Spleen (tissue), 11 donors: ENCODE measurements at regions not wholly inside any gene's neighbourhood (a gene's known extent, or its start where the extent isn't known, plus 50 kb on each side); places are given as distances from the start of the nearest gene placed in this dataset.

Source experiments
- DNase-seq: peaks from one replicate; pipeline ENCODE4 v3.0.0-alpha.2; 2020
- H3K27ac ChIP-seq, 8 donors: fragments of 200-600 bp; sonication (generic) in 7 of 8; 1 replicate in 4 of 8; 2 replicates in 4 of 8; pipeline versions ENCODE4 v1.5.0 to v1.8.0; 2016 to 2021; ENCODE audit warnings: inconsistent platforms in 4 of 8, mild to moderate bottlenecking in 4 of 8, moderate library complexity in 1 of 8
- H3K27me3 ChIP-seq, 7 donors: fragments of 200-600 bp; sonication (generic) in 6 of 7; replicated peaks in 1 of 7; 1 replicate in 4 of 7; 2 replicates in 3 of 7; pipeline versions ENCODE4 v1.5.0 to v1.8.0; 2016 to 2021; ENCODE audit warnings: inconsistent platforms in 3 of 7, mild to moderate bottlenecking in 1 of 7
- H3K36me3 ChIP-seq, 6 donors: fragments of 200-600 bp; sonication (generic) in 5 of 6; 1 replicate in 4 of 6; 2 replicates in 2 of 6; pipeline versions ENCODE4 v1.5.0 to v1.8.0; 2016 to 2021; ENCODE audit warnings: inconsistent platforms in 2 of 6
- H3K4me1 ChIP-seq, 6 donors: fragments of 200-600 bp; sonication (generic) in 5 of 6; 1 replicate in 3 of 6; 2 replicates in 3 of 6; pipeline versions ENCODE4 v1.5.0 to v1.8.0; 2016 to 2021; ENCODE audit warnings: inconsistent platforms in 3 of 6
- H3K4me3 ChIP-seq, 8 donors: fragments of 200-600 bp; sonication (generic) in 7 of 8; 1 replicate in 4 of 8; 2 replicates in 4 of 8; pipeline versions ENCODE4 v1.5.0 to v1.8.0; 2016 to 2021; ENCODE audit warnings: inconsistent platforms in 4 of 8, mild to moderate bottlenecking in 4 of 8, moderate library complexity in 2 of 8
- H3K9me3 ChIP-seq, 8 donors: fragments of 200-600 bp; sonication (generic) in 7 of 8; 1 replicate in 4 of 8; 2 replicates in 4 of 8; pipeline versions ENCODE4 v1.5.0 to v1.8.0; 2016 to 2021; ENCODE audit warnings: inconsistent platforms in 4 of 8
- POLR2A ChIP-seq, 3 donors: fragments of 450-650 bp; IDR thresholded peaks; one replicate each; pipeline ENCODE4 v1.5.1; 2017; ENCODE audit warnings: antibody characterized with exemption in 3 of 3, mild to moderate bottlenecking in 1 of 3
- POLR2AphosphoS5 ChIP-seq, 3 donors: sonication (generic); formaldehyde crosslinking; IDR thresholded peaks; one replicate each; pipeline ENCODE4 v1.5.1; 2017; ENCODE audit warnings: antibody characterized with exemption in 3 of 3
- WGBS, 5 donors: extraction: QIAGEN DNeasy Blood & Tissue Kit in 3 of 5; methylation state at CpG; one replicate each; pipeline versions ENCODE4 v1.1.5 to v1.1.7; 2013 to 2018; 5-methylcytosine and 5-hydroxymethylcytosine counted together
- intact Hi-C: fragments of 100-400 bp; cut with DNase I; formaldehyde crosslinking; loops from one replicate; pipeline ENCODE4 v1.15.0; 2023; ENCODE audit warnings: low total_unique reads
- TF ChIP-seq, protein P1 (sequence below), 11 experiments: fragments of 200-600 bp in 7 of 11; fragments of 450-650 bp in 4 of 11; sonication (generic) in 4 of 11; IDR thresholded peaks in 8 of 11; conservative IDR thresholded peaks in 3 of 11; 1 replicate in 7 of 11; 2 replicates in 4 of 11; pipeline versions ENCODE4 v1.4.0 to v1.8.0; 2016 to 2021; ENCODE audit warnings: antibody characterized with exemption in 11 of 11, inconsistent platforms in 4 of 11, mild to moderate bottlenecking in 1 of 11
- donor health status: healthy with polysubstance abuse.
- donor health status: DM: no; HTN: no; CAD: no; lungs with moderate emphysema.
- donor health status: DM: no; HTN: no; CAD: no.
- donor health status: Bipolar disorder and iron deficiency.
- donor health status: healthy.
- donor health status: DM: no; HTN: no; CAD: no.
- donor health status: DM: yes; HTN: yes; CAD: no.

GRCh38 chr5:162543437-162543836 lies 475.9 kb downstream of the GABRG2 start:
- no peak overlapping the region for H3K4me3 ChIP-seq
- DNase-seq: no peak
- H3K27ac ChIP-seq: no peak overlapping the region
- TF ChIP-seq POLR2A (IDR thresholded peaks at IDR 0.05): no peak
- TF ChIP-seq POLR2AphosphoS5 (IDR thresholded peaks at IDR 0.05): no peak
- TF ChIP-seq, protein P1, sequence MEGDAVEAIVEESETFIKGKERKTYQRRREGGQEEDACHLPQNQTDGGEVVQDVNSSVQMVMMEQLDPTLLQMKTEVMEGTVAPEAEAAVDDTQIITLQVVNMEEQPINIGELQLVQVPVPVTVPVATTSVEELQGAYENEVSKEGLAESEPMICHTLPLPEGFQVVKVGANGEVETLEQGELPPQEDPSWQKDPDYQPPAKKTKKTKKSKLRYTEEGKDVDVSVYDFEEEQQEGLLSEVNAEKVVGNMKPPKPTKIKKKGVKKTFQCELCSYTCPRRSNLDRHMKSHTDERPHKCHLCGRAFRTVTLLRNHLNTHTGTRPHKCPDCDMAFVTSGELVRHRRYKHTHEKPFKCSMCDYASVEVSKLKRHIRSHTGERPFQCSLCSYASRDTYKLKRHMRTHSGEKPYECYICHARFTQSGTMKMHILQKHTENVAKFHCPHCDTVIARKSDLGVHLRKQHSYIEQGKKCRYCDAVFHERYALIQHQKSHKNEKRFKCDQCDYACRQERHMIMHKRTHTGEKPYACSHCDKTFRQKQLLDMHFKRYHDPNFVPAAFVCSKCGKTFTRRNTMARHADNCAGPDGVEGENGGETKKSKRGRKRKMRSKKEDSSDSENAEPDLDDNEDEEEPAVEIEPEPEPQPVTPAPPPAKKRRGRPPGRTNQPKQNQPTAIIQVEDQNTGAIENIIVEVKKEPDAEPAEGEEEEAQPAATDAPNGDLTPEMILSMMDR (IDR thresholded peaks at IDR 0.05 in 8 of 11, conservative IDR thresholded peaks at IDR 0.05 in 3 of 11): no peak
- H3K4me1 ChIP-seq: no peaks in the 10 kb centered on the region
- intact Hi-C loops: no loop called here
- H3K36me3 ChIP-seq: no peaks in the 10 kb centered on the region
- WGBS, 5 donors: 82 to 95% (median 87%) methylated on average over 2 of the region's 2 CpGs
- no peaks in the 10 kb centered on the region for H3K27me3 ChIP-seq
- peaks cover 0 to 7% (median 3%) of the 10 kb centered on the region in 8 donors for H3K9me3 ChIP-seq

- no peak overlapping the region for H3K4me3 ChIP-seq
- 84 to 97% (median 92%) methylated on average over 2 of the region's 2 CpGs for WGBS, 5 donors
- intact Hi-C loops: no loop called here
- H3K36me3 ChIP-seq: no peaks in the 10 kb centered on the region
- no peak for DNase-seq
- no peaks in the 10 kb centered on the region for H3K27me3 ChIP-seq
- H3K4me1 ChIP-seq: no peaks in the 10 kb centered on the region
- TF ChIP-seq POLR2AphosphoS5 (IDR thresholded peaks at IDR 0.05) (no peak), POLR2A (IDR thresholded peaks at IDR 0.05) (no peak)
- TF ChIP-seq, protein P1 (IDR thresholded peaks at IDR 0.05 in 8 of 11, conservative IDR thresholded peaks at IDR 0.05 in 3 of 11): no peak
- no peak overlapping the region for H3K27ac ChIP-seq
- peaks cover 0 to 17% (median 7%) of the 10 kb centered on the region in 8 donors for H3K9me3 ChIP-seq
Measured at GRCh38 chr5:162544905-162545304, 477.3 kb downstream of the GABRG2 start.

DNA sequence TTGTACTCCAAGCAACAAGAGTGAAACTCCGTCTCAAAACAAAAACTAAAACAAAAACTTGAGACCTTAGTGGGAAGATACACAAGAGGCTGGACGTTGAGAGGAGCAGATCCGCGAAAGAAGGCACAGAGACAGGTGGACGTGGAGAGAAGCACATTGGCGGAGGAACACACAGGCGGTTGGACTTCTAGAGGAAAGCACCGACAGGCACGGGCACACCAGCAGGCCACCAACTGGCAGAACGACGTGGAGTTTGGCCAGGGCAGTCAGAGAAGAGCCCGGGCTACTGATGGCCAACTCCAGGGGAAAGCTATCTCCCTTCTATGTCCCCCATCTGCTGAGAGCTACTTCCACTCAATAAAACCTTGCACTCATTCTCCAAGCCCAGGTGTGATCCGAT lies 482.7 kb downstream of the GABRG2 start:
- H3K27me3 ChIP-seq: no peaks in the 10 kb centered on the region
- intact Hi-C loops: no loop called here
- H3K4me1 ChIP-seq: no peaks in the 10 kb centered on the region
- no peaks in the 10 kb centered on the region for H3K36me3 ChIP-seq
- no peak overlapping the region for H3K4me3 ChIP-seq
- WGBS, 5 donors: 86 to 95% (median 90%) methylated on average over 13 of the region's 13 CpGs
- H3K9me3 ChIP-seq: peaks cover 0 to 28% (median 18%) of the 10 kb centered on the region in 8 donors
- no peak overlapping the region for H3K27ac ChIP-seq
- no peak for DNase-seq
- TF ChIP-seq, protein P1 (IDR thresholded peaks at IDR 0.05 in 8 of 11, conservative IDR thresholded peaks at IDR 0.05 in 3 of 11): no peak
- TF ChIP-seq POLR2AphosphoS5 (IDR thresholded peaks at IDR 0.05) (no peak), POLR2A (IDR thresholded peaks at IDR 0.05) (no peak)

DNA sequence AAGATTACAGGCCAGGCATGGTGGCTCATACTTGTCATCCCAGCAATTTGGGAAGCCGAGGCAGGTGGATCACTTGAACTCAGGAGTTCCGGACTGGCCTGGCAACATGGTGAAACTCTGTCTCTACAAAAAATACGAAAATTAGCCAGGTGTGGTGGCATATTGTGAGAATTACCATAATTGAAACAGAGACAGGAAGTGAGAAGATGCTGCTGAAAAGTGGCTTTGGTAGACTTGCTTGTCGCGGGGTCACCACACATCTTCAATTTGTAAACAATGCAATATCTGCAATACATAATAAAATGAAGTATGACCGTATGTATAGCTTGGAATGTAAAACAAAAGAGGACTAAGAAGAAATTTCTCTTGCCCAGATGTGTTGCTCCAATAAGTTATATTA lies 490.5 kb downstream of the GABRG2 start:
- Histone ChIP-seq H3K27me3 (no peaks in the 10 kb centered on the region), H3K27ac (no peak overlapping the region), H3K36me3 (no peaks in the 10 kb centered on the region), H3K9me3 (peaks cover 0 to 13% (median 4%) of the 10 kb centered on the region in 8 donors), H3K4me1 (no peaks in the 10 kb centered on the region), H3K4me3 (no peak overlapping the region)
- no peak for DNase-seq
- WGBS, 5 donors: 87 to 92% (median 91%) methylated on average over 6 of the region's 6 CpGs
- intact Hi-C loops: no loop called here
- TF ChIP-seq POLR2AphosphoS5 (IDR thresholded peaks at IDR 0.05) (no peak), POLR2A (IDR thresholded peaks at IDR 0.05) (no peak)
- TF ChIP-seq, protein P1 (IDR thresholded peaks at IDR 0.05 in 8 of 11, conservative IDR thresholded peaks at IDR 0.05 in 3 of 11): no peak
